Endodermal cell (in vitro differentiated cells): ENCODE measurements at regions not wholly inside any gene's neighbourhood (a gene's known extent, or its start where the extent isn't known, plus 50 kb on each side); places are given as distances from the start of the nearest gene placed in this dataset.

ENCODE experiments used
- DNase-seq: peaks from one replicate; pipeline ENCODE4 v3.0.0-alpha.2; 2017
- H3K27ac ChIP-seq: 2 replicates; pipeline ENCODE4 v1.5.1; 2013; ENCODE audit warnings: mild to moderate bottlenecking, low read depth, low read length, moderate library complexity
- H3K27me3 ChIP-seq: 2 replicates; pipeline ENCODE4 v1.6.1; 2013; ENCODE audit warnings: mild to moderate bottlenecking, low read length, moderate library complexity; ENCODE audit not compliant: insufficient read depth, control insufficient read depth, poor library complexity, severe bottlenecking
- H3K36me3 ChIP-seq: 2 replicates; pipeline ENCODE4 v1.7.0; 2013; ENCODE audit warnings: mild to moderate bottlenecking, low read length, moderate library complexity; ENCODE audit not compliant: control insufficient read depth, insufficient read depth
- H3K4me1 ChIP-seq: one replicate; pipeline ENCODE4 v1.7.0; 2013; ENCODE audit warnings: low read length; ENCODE audit not compliant: control insufficient read depth, insufficient read depth
- H3K4me3 ChIP-seq: 2 replicates; pipeline ENCODE4 v1.5.1; 2013; ENCODE audit warnings: mild to moderate bottlenecking, low read length, moderate library complexity
- H3K9ac ChIP-seq: 2 replicates; pipeline ENCODE4 v1.6.1; 2013; ENCODE audit warnings: mild to moderate bottlenecking, low read length, moderate library complexity; ENCODE audit not compliant: poor library complexity, severe bottlenecking; ENCODE audit errors: extremely low read depth
- H3K9me3 ChIP-seq: 2 replicates; pipeline ENCODE4 v1.6.1; 2013; ENCODE audit warnings: mild to moderate bottlenecking, low read length, moderate library complexity; ENCODE audit not compliant: control insufficient read depth
- H3K27ac Mint-ChIP-seq: 2 replicates; pipeline ENCODE4 v1.8.0; 2020; ENCODE audit warnings: mixed read lengths
- H3K27me3 Mint-ChIP-seq: 2 replicates; pipeline ENCODE4 v1.8.0; 2021; ENCODE audit warnings: mild to moderate bottlenecking, mixed read lengths; ENCODE audit not compliant: insufficient read depth
- H3K36me3 Mint-ChIP-seq: 2 replicates; pipeline ENCODE4 v1.8.0; 2020; ENCODE audit warnings: low read depth, mixed read lengths
- H3K4me1 Mint-ChIP-seq: 2 replicates; pipeline ENCODE4 v1.8.0; 2020; ENCODE audit warnings: mixed read lengths
- H3K4me3 Mint-ChIP-seq: 2 replicates; pipeline ENCODE4 v1.8.0; 2020; ENCODE audit warnings: mild to moderate bottlenecking, moderate library complexity, mixed read lengths
- H3K9me3 Mint-ChIP-seq: 2 replicates; pipeline ENCODE4 v1.8.0; 2020; ENCODE audit warnings: mild to moderate bottlenecking, mixed read lengths
- CTCF ChIP-seq: fragments of 200-600 bp; sonication (generic); conservative IDR thresholded peaks from 2 replicates; pipeline ENCODE4 v1.5.0; 2021; ENCODE audit warnings: antibody characterized with exemption, mild to moderate bottlenecking
- WGBS, 2 experiments: methylation state at CpG; one replicate each; pipeline versions ENCODE4 v1.1.5 to v1.1.7; 2013; ENCODE audit warnings: missing lambda C conversion rate in 2 of 2, mixed read lengths in 1 of 2; ENCODE audit not compliant: insufficient coverage in 1 of 2, insufficient read length in 1 of 2; 5-methylcytosine and 5-hydroxymethylcytosine counted together

DNA sequence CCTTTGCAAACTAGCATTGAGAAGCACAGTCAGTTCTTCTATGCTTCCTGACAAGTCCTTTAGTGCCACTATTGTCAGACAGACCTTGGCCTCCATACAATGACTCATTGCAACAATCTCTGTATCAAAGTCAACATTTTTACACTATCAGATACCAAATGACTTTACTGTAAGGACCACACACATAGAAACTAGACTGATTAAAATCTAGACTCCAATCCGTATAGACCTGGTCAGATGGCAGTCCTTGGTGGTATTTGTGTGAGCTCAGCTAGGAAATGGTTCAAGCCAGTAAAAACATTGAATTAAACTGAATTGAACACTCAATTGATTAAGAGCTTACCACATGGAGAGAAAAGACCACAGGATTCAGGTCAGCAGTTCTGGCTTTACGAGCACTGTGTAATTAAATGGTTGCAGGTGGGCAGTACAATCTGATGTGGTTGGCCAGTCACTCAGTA, 549.8 kb upstream of the LCORL start:
- WGBS, 2 experiments: 90 to 100% methylated on average over 2 of the region's 2 CpGs
- H3K4me3 ChIP-seq: no peak overlapping the region
- no peak overlapping the region for H3K4me3 Mint-ChIP-seq
- no peak for DNase-seq
- H3K27ac Mint-ChIP-seq: no peak overlapping the region
- H3K9me3 Mint-ChIP-seq: no peaks in the 10 kb centered on the region
- H3K27me3 ChIP-seq: no peaks in the 10 kb centered on the region
- H3K9ac ChIP-seq: no peak overlapping the region
- no peaks in the 10 kb centered on the region for H3K4me1 Mint-ChIP-seq
- H3K36me3 Mint-ChIP-seq: no peaks in the 10 kb centered on the region
- H3K27me3 Mint-ChIP-seq: no peaks in the 10 kb centered on the region
- no peaks in the 10 kb centered on the region for H3K36me3 ChIP-seq
- H3K27ac ChIP-seq: no peak overlapping the region
- H3K4me1 ChIP-seq: no peaks in the 10 kb centered on the region
- H3K9me3 ChIP-seq: no peaks in the 10 kb centered on the region
- no peak for TF ChIP-seq CTCF

DNA sequence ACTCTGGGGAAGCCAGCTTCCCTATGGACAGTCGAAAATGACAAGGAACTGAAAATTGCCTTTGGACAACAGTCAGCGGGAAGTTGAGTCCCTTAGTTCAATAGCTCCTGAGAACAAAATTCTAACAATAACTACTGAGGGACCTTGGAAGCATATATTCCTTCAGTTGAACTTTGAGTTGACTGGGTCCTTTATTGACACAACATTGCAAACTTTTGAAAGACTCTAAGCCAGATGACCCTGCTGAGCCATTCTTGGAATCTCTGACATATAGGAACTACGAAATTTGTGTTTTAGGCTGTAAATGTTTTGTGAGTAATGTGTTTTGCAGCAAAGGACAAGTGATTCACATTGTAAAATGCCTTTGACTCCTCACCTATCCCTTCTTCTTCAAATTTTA, 548.8 kb upstream of the LCORL start:
- TF ChIP-seq CTCF: no peak
- no peaks in the 10 kb centered on the region for H3K4me1 ChIP-seq
- DNase-seq: no peak
- H3K27ac Mint-ChIP-seq: no peak overlapping the region
- no peaks in the 10 kb centered on the region for H3K36me3 Mint-ChIP-seq
- no peaks in the 10 kb centered on the region for H3K36me3 ChIP-seq
- 90 to 97% methylated on average over 3 of the region's 3 CpGs for WGBS, 2 experiments
- H3K27me3 Mint-ChIP-seq: no peaks in the 10 kb centered on the region
- no peak overlapping the region for H3K4me3 Mint-ChIP-seq
- no peaks in the 10 kb centered on the region for H3K27me3 ChIP-seq
- H3K4me1 Mint-ChIP-seq: no peaks in the 10 kb centered on the region
- no peaks in the 10 kb centered on the region for H3K9me3 Mint-ChIP-seq
- H3K27ac ChIP-seq: no peak overlapping the region
- no peak overlapping the region for H3K4me3 ChIP-seq
- H3K9ac ChIP-seq: no peak overlapping the region
- no peaks in the 10 kb centered on the region for H3K9me3 ChIP-seq

GRCh38 chr4:18568600-18568999, 547.0 kb upstream of the LCORL start:
- peak; percentile 54 for TF ChIP-seq CTCF
- Mint-ChIP-seq H3K36me3 (no peaks in the 10 kb centered on the region), H3K4me1 (no peaks in the 10 kb centered on the region), H3K27me3 (no peaks in the 10 kb centered on the region), H3K9me3 (no peaks in the 10 kb centered on the region), H3K4me3 (no peak overlapping the region), H3K27ac (no peak overlapping the region)
- H3K36me3 ChIP-seq: no peaks in the 10 kb centered on the region
- H3K4me1 ChIP-seq: no peaks in the 10 kb centered on the region
- 71 to 75% methylated on average over 1 to 2 of the region's 2 CpGs for WGBS, 2 experiments
- no peak overlapping the region for H3K27ac ChIP-seq
- no peak for DNase-seq
- no peak overlapping the region for H3K9ac ChIP-seq
- no peaks in the 10 kb centered on the region for H3K9me3 ChIP-seq
- no peak overlapping the region for H3K4me3 ChIP-seq
- H3K27me3 ChIP-seq: no peaks in the 10 kb centered on the region
